Neural progenitor cell (in vitro differentiated cells): ENCODE measurements at regions not wholly inside any gene's neighbourhood (a gene's known extent, or its start where the extent isn't known, plus 50 kb on each side); places are given as distances from the start of the nearest gene placed in this dataset.

ENCODE experiments used
- EZH2 ChIP-seq: fragments of 200-600 bp; sonication (generic); IDR thresholded peaks from 2 replicates; pipeline ENCODE4 v1.6.1; 2017; ENCODE audit warnings: antibody characterized with exemption, mild to moderate bottlenecking, moderate library complexity
- EZH2phosphoT487 ChIP-seq: fragments of 200-600 bp; sonication (generic); IDR thresholded peaks from 2 replicates; pipeline ENCODE4 v1.6.1; 2017; ENCODE audit warnings: antibody characterized with exemption

DNA sequence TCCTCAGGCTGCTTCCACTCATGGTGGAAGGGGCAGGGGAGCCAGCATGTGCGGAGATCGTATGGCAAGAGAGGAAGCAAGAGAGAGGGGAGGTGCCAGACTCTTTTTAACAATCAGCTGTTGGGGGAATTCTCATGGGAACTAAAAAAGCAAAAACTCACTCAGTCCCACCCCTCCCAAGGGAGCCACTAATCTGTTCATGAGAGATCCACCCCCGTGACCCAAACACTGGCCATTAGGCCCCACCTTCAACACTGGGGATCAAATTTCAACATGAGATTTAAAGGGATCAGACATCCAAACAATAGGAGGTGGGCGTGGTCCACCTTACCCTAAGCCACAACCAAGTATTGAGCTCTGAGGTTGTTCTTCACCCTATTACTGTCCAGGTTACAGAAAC lies 375.1 kb downstream of the GRIN2B start:
- no peak for TF ChIP-seq EZH2
- TF ChIP-seq EZH2phosphoT487, result no peak
